ENCODE measurements at regions not wholly inside any gene's neighbourhood (a gene's known extent, or its start where the extent isn't known, plus 50 kb on each side); places are given as distances from the start of the nearest gene placed in this dataset.

DNA sequence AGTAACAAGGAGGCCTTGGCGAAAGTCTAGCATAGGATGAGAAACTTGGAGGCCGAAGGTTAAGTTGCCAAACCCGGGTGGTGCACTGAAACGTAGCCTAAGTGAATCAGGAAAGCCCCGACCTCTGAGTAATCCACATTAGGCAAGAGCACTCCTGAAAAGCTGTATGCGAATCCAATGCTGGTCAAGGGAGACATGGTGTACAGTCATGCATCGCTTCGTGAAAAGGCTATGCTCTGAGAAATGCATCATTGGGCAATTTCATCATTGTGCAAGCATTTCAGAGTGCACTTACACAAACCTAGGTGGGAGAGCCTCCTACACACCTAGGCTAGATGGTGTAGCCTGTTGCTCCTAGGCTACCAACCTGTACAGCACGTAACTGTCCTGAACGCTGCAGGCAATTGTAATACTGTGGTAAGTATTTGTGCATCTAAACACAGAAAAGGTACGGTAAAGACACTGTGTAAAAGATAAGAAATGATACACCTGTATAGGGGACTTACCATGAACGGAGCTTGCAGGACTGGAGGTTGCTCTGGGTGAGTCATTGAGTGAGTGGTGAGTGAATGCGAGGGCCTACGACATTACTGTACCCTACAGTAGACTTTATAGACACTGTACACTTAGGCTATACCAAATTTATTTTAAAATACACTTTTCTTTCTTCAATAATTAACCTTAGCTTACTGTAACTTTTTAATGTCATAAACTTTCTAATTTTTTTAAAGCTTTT is 222.5 kb downstream of the SHQ1 start:
- no peak overlapping the region for H3K23ac ChIP-seq (ENCODE audit: insufficient read length, low read depth, low read length)
- H3K4me1 ChIP-seq (ENCODE audit: insufficient read depth, low read length) = peaks cover 4% of the 10 kb centered on the region; the same call in 1 of the 2 replicates
- no peaks in the 10 kb centered on the region for H3K27me3 Mint-ChIP-seq (ENCODE audit: low read depth)
- no peak overlapping the region for H2AFZ ChIP-seq (ENCODE audit: low read length)
- H3K36me3 Mint-ChIP-seq (ENCODE audit: insufficient read depth in 1 of 3, low read depth in 3 of 3) = no peaks in the 10 kb centered on the region
- no peak overlapping the region for H2BK15ac ChIP-seq (ENCODE audit: low read depth, low read length)
- H2BK120ac ChIP-seq (ENCODE audit: low read depth, low read length, poor library complexity, severe bottlenecking) = no peak overlapping the region
- H3K14ac ChIP-seq (ENCODE audit: insufficient read depth, low read length) = no peak overlapping the region
- no peak overlapping the region for H3K9ac ChIP-seq (ENCODE audit: extremely low read depth, insufficient read length, low read length)
- no peak overlapping the region for H4K91ac ChIP-seq (ENCODE audit: insufficient read length, low read depth, low read length)
- no peak overlapping the region for H3K4me2 ChIP-seq (ENCODE audit: insufficient read depth, insufficient read length, low read length)
- H3K9me3 ChIP-seq (ENCODE audit: control insufficient read depth, low read depth, low read length) = no peaks in the 10 kb centered on the region
- no peaks in the 10 kb centered on the region for H3K79me1 ChIP-seq (ENCODE audit: insufficient read depth, low read depth, low read length, poor library complexity, severe bottlenecking)
- H4K5ac ChIP-seq (ENCODE audit: insufficient read length, low read depth, low read length) = no peak overlapping the region
- H3K4me3 Mint-ChIP-seq = no peak overlapping the region
- no peak for DNase-seq
- no peak overlapping the region for H2BK5ac ChIP-seq (ENCODE audit: insufficient read length, low read length)
- no peak overlapping the region for H3T11ph ChIP-seq (ENCODE audit: low read length)
- TF ChIP-seq, protein P1, sequence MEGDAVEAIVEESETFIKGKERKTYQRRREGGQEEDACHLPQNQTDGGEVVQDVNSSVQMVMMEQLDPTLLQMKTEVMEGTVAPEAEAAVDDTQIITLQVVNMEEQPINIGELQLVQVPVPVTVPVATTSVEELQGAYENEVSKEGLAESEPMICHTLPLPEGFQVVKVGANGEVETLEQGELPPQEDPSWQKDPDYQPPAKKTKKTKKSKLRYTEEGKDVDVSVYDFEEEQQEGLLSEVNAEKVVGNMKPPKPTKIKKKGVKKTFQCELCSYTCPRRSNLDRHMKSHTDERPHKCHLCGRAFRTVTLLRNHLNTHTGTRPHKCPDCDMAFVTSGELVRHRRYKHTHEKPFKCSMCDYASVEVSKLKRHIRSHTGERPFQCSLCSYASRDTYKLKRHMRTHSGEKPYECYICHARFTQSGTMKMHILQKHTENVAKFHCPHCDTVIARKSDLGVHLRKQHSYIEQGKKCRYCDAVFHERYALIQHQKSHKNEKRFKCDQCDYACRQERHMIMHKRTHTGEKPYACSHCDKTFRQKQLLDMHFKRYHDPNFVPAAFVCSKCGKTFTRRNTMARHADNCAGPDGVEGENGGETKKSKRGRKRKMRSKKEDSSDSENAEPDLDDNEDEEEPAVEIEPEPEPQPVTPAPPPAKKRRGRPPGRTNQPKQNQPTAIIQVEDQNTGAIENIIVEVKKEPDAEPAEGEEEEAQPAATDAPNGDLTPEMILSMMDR (conservative IDR thresholded peaks at IDR 0.05) = no peak
- H3K23me2 ChIP-seq (ENCODE audit: insufficient read length, low read depth, low read length, poor library complexity, severe bottlenecking) = peaks cover 2% of the 10 kb centered on the region
- H2BK20ac ChIP-seq (ENCODE audit: low read depth, low read length, poor library complexity, severe bottlenecking) = no peak overlapping the region
- H3K18ac ChIP-seq (ENCODE audit: insufficient read length, low read depth, low read length) = no peak overlapping the region
- no peaks in the 10 kb centered on the region for H3K79me2 ChIP-seq (ENCODE audit: insufficient read depth, low read length)
- H3K4me1 Mint-ChIP-seq = peaks cover 13 to 16% of the 10 kb centered on the region in 2 experiments
- no peak overlapping the region for H2AK5ac ChIP-seq (ENCODE audit: insufficient read length, low read length)
- H3K56ac ChIP-seq (ENCODE audit: insufficient read length, low read depth, low read length) = no peak overlapping the region
- no peaks in the 10 kb centered on the region for H4K20me1 ChIP-seq (ENCODE audit: control insufficient read depth, insufficient read depth, insufficient read length)
- H3K4ac ChIP-seq (ENCODE audit: low read depth, low read length) = no peak overlapping the region
- no peak overlapping the region for H2BK12ac ChIP-seq (ENCODE audit: insufficient read length, low read depth, low read length)
- no peaks in the 10 kb centered on the region for H3K9me3 Mint-ChIP-seq
- H3K27me3 ChIP-seq (ENCODE audit: insufficient read depth, low read length) = no peaks in the 10 kb centered on the region
- WGBS (ENCODE audit: extremely low coverage, insufficient read length, low lambda C conversion rate) = no CpG with 5 or more reads among the region's 14 CpGs
- no peak overlapping the region for H3K27ac ChIP-seq (ENCODE audit: insufficient read length, low read depth, low read length)
- H4K8ac ChIP-seq (replicated peaks; ENCODE audit: insufficient read length, low read depth, low read length) = no peak overlapping the region
- no peak overlapping the region for H3K27ac Mint-ChIP-seq

All from H9 (cell line).